OCI-LY7 (cell line): ENCODE measurements at regions not wholly inside any gene's neighbourhood (a gene's known extent, or its start where the extent isn't known, plus 50 kb on each side); places are given as distances from the start of the nearest gene placed in this dataset.

ENCODE experiments used
- BruUV-seq: library from RNA; stranded (reverse); fragments of 400-500 nt; replicated peaks from 2 replicates; lab custom pipeline; 2021; lab: Mats Ljungman, UMichigan
- CTCF ChIA-PET: fragments of 300-600 bp; sonication (Branson Sonifier 250); formaldehyde crosslinking; loops from one replicate; lab custom pipeline; 2022; ENCODE audit warnings: antibody characterized with exemption; ENCODE audit not compliant: unreplicated experiment; lab: Charles Lee
- POLR2A ChIA-PET: fragments of 300-600 bp; sonication (Branson Sonifier 250); formaldehyde crosslinking; loops from one replicate; lab custom pipeline; 2022; ENCODE audit warnings: antibody characterized with exemption; lab: Charles Lee
- DNase-seq: peaks from one replicate; pipeline ENCODE4 v3.0.0-alpha.2; 2015; ENCODE audit warnings: low spot score
- H2AFZ ChIP-seq: fragments of 200-600 bp; sonication (generic), shearing (Covaris generic); 2 replicates; pipeline ENCODE4 v1.6.1; 2014; ENCODE audit warnings: mild to moderate bottlenecking, antibody characterized with exemption, low read length, moderate library complexity
- H3K27ac ChIP-seq: fragments of 200-600 bp; sonication (generic); 2 replicates; pipeline ENCODE4 v1.5.1; 2014; ENCODE audit warnings: mixed run types, low read depth, mild to moderate bottlenecking, moderate library complexity, low read length, inconsistent platforms; ENCODE audit not compliant: poor library complexity, severe bottlenecking
- H3K36me3 ChIP-seq: fragments of 200-600 bp; sonication (generic); 2 replicates; pipeline ENCODE4 v1.6.1; 2014; ENCODE audit warnings: mild to moderate bottlenecking, antibody characterized with exemption, low read length, moderate library complexity, mixed read lengths; ENCODE audit not compliant: insufficient read depth
- H3K4me1 ChIP-seq: fragments of 200-600 bp; sonication (generic); 2 replicates; pipeline ENCODE4 v1.5.1; 2014; ENCODE audit warnings: mild to moderate bottlenecking, low read length; ENCODE audit not compliant: insufficient read depth, poor library complexity, severe bottlenecking
- H3K4me2 ChIP-seq: fragments of 200-600 bp; sonication (generic); 2 replicates; pipeline ENCODE4 v1.6.1; 2014; ENCODE audit warnings: mild to moderate bottlenecking, low read length
- H3K4me3 ChIP-seq: fragments of 200-600 bp; sonication (generic); 2 replicates; pipeline ENCODE4 v1.5.1; 2014; ENCODE audit warnings: mild to moderate bottlenecking, low read depth, low read length; ENCODE audit not compliant: poor library complexity, severe bottlenecking
- H3K79me2 ChIP-seq: fragments of 200-600 bp; sonication (generic); 2 replicates; pipeline ENCODE4 v1.6.1; 2016; ENCODE audit warnings: low read depth, mild to moderate bottlenecking, low read length, moderate library complexity, mixed read lengths; ENCODE audit not compliant: insufficient read depth
- H3K9me2 ChIP-seq: fragments of 200-600 bp; sonication (generic); 2 replicates; pipeline ENCODE4 v1.6.1; 2016; ENCODE audit warnings: mild to moderate bottlenecking, low read length, mixed read lengths; ENCODE audit not compliant: insufficient read depth
- H3K9me3 ChIP-seq: fragments of 200-600 bp; sonication (generic); 2 replicates; pipeline ENCODE4 v1.6.1; 2014; ENCODE audit warnings: mild to moderate bottlenecking, mixed run types, low read length, mixed read lengths
- H4K20me1 ChIP-seq: fragments of 200-600 bp; sonication (generic); 2 replicates; pipeline ENCODE4 v1.6.1; 2014; ENCODE audit warnings: mild to moderate bottlenecking, antibody characterized with exemption, low read length, moderate library complexity, mixed read lengths; ENCODE audit not compliant: insufficient read depth
- EZH2phosphoT487 ChIP-seq: fragments of 200-600 bp; sonication (generic); IDR thresholded peaks from 2 replicates; pipeline ENCODE4 v1.6.1; 2018; ENCODE audit warnings: low read depth, borderline replicate concordance, mild to moderate bottlenecking, mixed run types, antibody characterized with exemption, low read length, moderate library complexity, mixed read lengths
- intact Hi-C: fragments of 100-400 bp; cut with micrococcal nuclease; formaldehyde crosslinking; loops from one replicate; pipeline ENCODE4 v1.10.0; 2022; ENCODE audit not compliant: unreplicated experiment
- TF ChIP-seq, protein P1 (sequence below): fragments of 200-600 bp; sonication (generic); conservative IDR thresholded peaks from 2 replicates; pipeline ENCODE4 v1.5.1; 2014; ENCODE audit warnings: mild to moderate bottlenecking, antibody characterized with exemption, low read length, moderate library complexity, mixed read lengths

DNA sequence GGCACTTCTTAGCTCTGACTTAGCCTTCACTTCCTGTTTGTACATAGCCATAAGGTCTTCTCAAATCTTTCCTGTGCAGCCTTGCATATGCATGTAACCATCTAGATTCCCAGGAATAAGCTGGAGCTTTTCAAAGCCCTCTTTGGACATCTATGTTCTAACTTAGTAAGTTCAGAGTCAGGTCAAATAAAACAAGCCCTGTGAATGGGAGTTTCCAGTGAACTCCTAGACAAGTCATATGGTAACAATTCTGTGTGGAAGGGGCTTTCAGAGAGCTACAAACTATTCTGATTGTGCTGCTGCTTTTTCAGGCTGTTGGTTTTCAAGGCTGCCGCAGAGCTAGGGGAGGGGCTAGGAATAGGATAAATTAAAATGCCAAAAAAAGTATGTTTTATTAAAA is 208.4 kb upstream of the AKR1E2 start:
- Histone ChIP-seq H3K4me3 (no peak overlapping the region), H3K36me3 (no peaks in the 10 kb centered on the region), H3K79me2 (no peaks in the 10 kb centered on the region), H3K4me1 (no peaks in the 10 kb centered on the region), H3K4me2 (no peak overlapping the region), H4K20me1 (no peaks in the 10 kb centered on the region), H2AFZ (no peak overlapping the region), H3K9me2 (no peaks in the 10 kb centered on the region), H3K9me3 (no peaks in the 10 kb centered on the region), H3K27ac (no peak overlapping the region)
- no TSS peak for BruUV-seq
- intact Hi-C loops: no loop called here
- TF ChIP-seq, protein P1, sequence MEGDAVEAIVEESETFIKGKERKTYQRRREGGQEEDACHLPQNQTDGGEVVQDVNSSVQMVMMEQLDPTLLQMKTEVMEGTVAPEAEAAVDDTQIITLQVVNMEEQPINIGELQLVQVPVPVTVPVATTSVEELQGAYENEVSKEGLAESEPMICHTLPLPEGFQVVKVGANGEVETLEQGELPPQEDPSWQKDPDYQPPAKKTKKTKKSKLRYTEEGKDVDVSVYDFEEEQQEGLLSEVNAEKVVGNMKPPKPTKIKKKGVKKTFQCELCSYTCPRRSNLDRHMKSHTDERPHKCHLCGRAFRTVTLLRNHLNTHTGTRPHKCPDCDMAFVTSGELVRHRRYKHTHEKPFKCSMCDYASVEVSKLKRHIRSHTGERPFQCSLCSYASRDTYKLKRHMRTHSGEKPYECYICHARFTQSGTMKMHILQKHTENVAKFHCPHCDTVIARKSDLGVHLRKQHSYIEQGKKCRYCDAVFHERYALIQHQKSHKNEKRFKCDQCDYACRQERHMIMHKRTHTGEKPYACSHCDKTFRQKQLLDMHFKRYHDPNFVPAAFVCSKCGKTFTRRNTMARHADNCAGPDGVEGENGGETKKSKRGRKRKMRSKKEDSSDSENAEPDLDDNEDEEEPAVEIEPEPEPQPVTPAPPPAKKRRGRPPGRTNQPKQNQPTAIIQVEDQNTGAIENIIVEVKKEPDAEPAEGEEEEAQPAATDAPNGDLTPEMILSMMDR: no peak
- no peak for TF ChIP-seq EZH2phosphoT487
- no peak for DNase-seq
- ChIA-PET CTCF (no interaction called here), POLR2A (interaction anchor here (0.6 kb wide), 1 partner anchor 1640 kb away, joined by 3 read pairs; no protein-coding TSS in a partner anchor)

- intact Hi-C loops: no loop called here
- no TSS peak for BruUV-seq
- Histone ChIP-seq H4K20me1 (no peaks in the 10 kb centered on the region), H3K36me3 (no peaks in the 10 kb centered on the region), H2AFZ (no peak overlapping the region), H3K79me2 (no peaks in the 10 kb centered on the region), H3K27ac (no peak overlapping the region), H3K9me2 (no peaks in the 10 kb centered on the region), H3K9me3 (no peaks in the 10 kb centered on the region), H3K4me3 (no peak overlapping the region), H3K4me2 (no peak overlapping the region), H3K4me1 (no peaks in the 10 kb centered on the region)
- ChIA-PET POLR2A (interaction anchor here (1.0 kb wide), 1 partner anchor 245 kb away, joined by 3 read pairs; no protein-coding TSS in a partner anchor), CTCF (no interaction called here)
- DNase-seq: no peak
- TF ChIP-seq, protein P1: no peak
- TF ChIP-seq EZH2phosphoT487: no peak
Measured at GRCh38 chr10:4615042-4615441, 211.0 kb upstream of the AKR1E2 start.

- POLR2A ChIA-PET: no interaction called here
Measured at GRCh38 chr10:4609251-4609650, 216.8 kb upstream of the AKR1E2 start.

More at GRCh38 chr10:4609251-4609650, 216.8 kb upstream of the AKR1E2 start:
- no peaks in the 10 kb centered on the region for H4K20me1 ChIP-seq
- H3K27ac ChIP-seq: no peak overlapping the region
- H2AFZ ChIP-seq: no peak overlapping the region
- no peaks in the 10 kb centered on the region for H3K36me3 ChIP-seq
- H3K4me2 ChIP-seq: no peak overlapping the region
- TF ChIP-seq EZH2phosphoT487: no peak
- TF ChIP-seq, protein P1: no peak
- H3K79me2 ChIP-seq: no peaks in the 10 kb centered on the region
- no peaks in the 10 kb centered on the region for H3K9me2 ChIP-seq
- no peaks in the 10 kb centered on the region for H3K4me1 ChIP-seq
- intact Hi-C loops: no loop called here
- DNase-seq: no peak
- CTCF ChIA-PET: no interaction called here
- no TSS peak for BruUV-seq
- no peak overlapping the region for H3K4me3 ChIP-seq
- H3K9me3 ChIP-seq: no peaks in the 10 kb centered on the region
